PC-3 (cell line): ENCODE measurements at regions not wholly inside any gene's neighbourhood (a gene's known extent, or its start where the extent isn't known, plus 50 kb on each side); places are given as distances from the start of the nearest gene placed in this dataset.

Experiments
- ATAC-seq: fragments of 200-7000 bp; cut with Tn5 transposase; 2 replicates; pipeline ENCODE4 v1.9.1; 2020; ENCODE audit warnings: mild to moderate bottlenecking, moderate library complexity
- BruUV-seq: library from RNA; stranded (reverse); fragments of 400-500 nt; replicated peaks from 2 replicates; lab custom pipeline; 2021; lab: Mats Ljungman, UMichigan
- CTCF ChIA-PET: fragments of 300-600 bp; sonication (Branson Sonifier 250); formaldehyde crosslinking; loops from one replicate; lab custom pipeline; 2022; ENCODE audit warnings: antibody characterized with exemption; lab: Charles Lee
- POLR2A ChIA-PET: fragments of 300-600 bp; sonication (Branson Sonifier 250); formaldehyde crosslinking; loops from one replicate; lab custom pipeline; 2022; ENCODE audit warnings: antibody characterized with exemption; ENCODE audit not compliant: unreplicated experiment; lab: Charles Lee
- DNase-seq: peaks from one replicate; pipeline ENCODE4 v3.0.0-alpha.2; 2015
- H2AFZ ChIP-seq: fragments of 300-600 bp; sonication (generic); 2 replicates; pipeline ENCODE4 v1.6.0; 2016; ENCODE audit warnings: antibody characterized with exemption, low read length
- H3F3A ChIP-seq: fragments of 300-600 bp; sonication (generic); one replicate; pipeline ENCODE4 v1.6.0; 2017; ENCODE audit warnings: antibody characterized with exemption, low read length, control low read depth, mild to moderate bottlenecking; ENCODE audit not compliant: unreplicated experiment
- H3K27ac ChIP-seq: fragments of 300-600 bp; sonication (generic); 2 replicates; pipeline ENCODE4 v1.5.1; 2016; ENCODE audit warnings: mild to moderate bottlenecking, low read length
- H3K27me3 ChIP-seq: fragments of 300-600 bp; sonication (generic); 2 replicates; pipeline ENCODE4 v1.6.1; 2016; ENCODE audit warnings: low read length, mixed read lengths
- H3K36me3 ChIP-seq: fragments of 300-600 bp; sonication (generic); 2 replicates; pipeline ENCODE4 v1.6.1; 2016; ENCODE audit warnings: low read depth, mixed run types, low read length, mixed read lengths
- H3K4me1 ChIP-seq: fragments of 300-600 bp; sonication (generic); 2 replicates; pipeline ENCODE4 v1.5.1; 2016; ENCODE audit warnings: low read length; ENCODE audit not compliant: insufficient read depth
- H3K4me2 ChIP-seq: fragments of 300-600 bp; sonication (generic); 2 replicates; pipeline ENCODE4 v1.6.0; 2016; ENCODE audit warnings: low read length
- H3K4me3 ChIP-seq: fragments of 300-600 bp; sonication (generic); 2 replicates; pipeline ENCODE4 v1.5.1; 2016; ENCODE audit warnings: mild to moderate bottlenecking, low read length, mixed read lengths
- H3K79me2 ChIP-seq: fragments of 300-600 bp; sonication (generic); 2 replicates; pipeline ENCODE4 v1.6.1; 2017; ENCODE audit warnings: low read length, mixed read lengths
- H3K9ac ChIP-seq: fragments of 300-600 bp; sonication (generic); 2 replicates; pipeline ENCODE4 v1.6.0; 2016; ENCODE audit warnings: mild to moderate bottlenecking, low read length
- H3K9me2 ChIP-seq: fragments of 300-600 bp; sonication (generic); replicated peaks from 2 replicates; pipeline ENCODE4 v1.6.1; 2016; ENCODE audit warnings: mixed run types, low read length, mixed read lengths
- H3K9me3 ChIP-seq: fragments of 300-600 bp; sonication (generic); 2 replicates; pipeline ENCODE4 v1.6.1; 2016; ENCODE audit warnings: low read length, mixed read lengths
- H4K20me1 ChIP-seq: fragments of 300-600 bp; sonication (generic); 2 replicates; pipeline ENCODE4 v1.6.1; 2016; ENCODE audit warnings: low read length, mixed read lengths
- CTCF ChIP-seq: fragments of 300-600 bp; sonication (generic); conservative IDR thresholded peaks from 2 replicates; pipeline ENCODE4 v1.5.1; 2017; ENCODE audit warnings: antibody characterized with exemption, low read depth, mild to moderate bottlenecking, low read length
- EZH2 ChIP-seq: fragments of 300-600 bp; sonication (generic); IDR thresholded peaks from one replicate; pipeline ENCODE4 v1.6.1; 2017; ENCODE audit warnings: antibody characterized with exemption, mild to moderate bottlenecking, low read length; ENCODE audit not compliant: unreplicated experiment
- EZH2phosphoT487 ChIP-seq: fragments of 300-600 bp; sonication (generic); IDR thresholded peaks from 2 replicates; pipeline ENCODE4 v1.6.1; 2018; ENCODE audit warnings: mild to moderate bottlenecking, antibody characterized with exemption, low read length, borderline replicate concordance
- intact Hi-C: fragments of 100-400 bp; cut with micrococcal nuclease; formaldehyde crosslinking; loops from 2 replicates; pipeline ENCODE4 v1.9.0; 2023

- ATAC-seq (no peak), DNase-seq (no peak)
- H3K4me3 ChIP-seq: no peak overlapping the region
- TF ChIP-seq EZH2: no peak
- H3K36me3 ChIP-seq: no peaks in the 10 kb centered on the region
- ChIA-PET POLR2A (no interaction called here), CTCF (no interaction called here)
- H4K20me1 ChIP-seq: no peaks in the 10 kb centered on the region
- H3K9me3 ChIP-seq: no peaks in the 10 kb centered on the region
- H3F3A ChIP-seq: no peaks in the 10 kb centered on the region
- no peak overlapping the region for H3K27ac ChIP-seq
- intact Hi-C loops: no loop called here
- H2AFZ ChIP-seq: no peak overlapping the region
- H3K27me3 ChIP-seq: no peaks in the 10 kb centered on the region
- BruUV-seq: no TSS peak
- no peak overlapping the region for H3K4me2 ChIP-seq
- no peaks in the 10 kb centered on the region for H3K9me2 ChIP-seq
- H3K9ac ChIP-seq: no peak overlapping the region
- no peaks in the 10 kb centered on the region for H3K79me2 ChIP-seq
- 0 out of 2 replicates have a peak, but pooled peaks cover 5% of the 10 kb centered on the region for H3K4me1 ChIP-seq
These were observed 354.8 kb upstream of the C2CD4B start for GRCh38 chr15:62519900-62520299.

- no peak for TF ChIP-seq CTCF
- TF ChIP-seq EZH2: no peak
- no peak for TF ChIP-seq EZH2phosphoT487
- Histone ChIP-seq H3K27me3 (no peaks in the 10 kb centered on the region), H3K27ac (no peak overlapping the region), H3K4me2 (no peak overlapping the region), H3K9me3 (no peaks in the 10 kb centered on the region), H3K4me3 (no peak overlapping the region), H2AFZ (no peak overlapping the region), H3K79me2 (no peaks in the 10 kb centered on the region), H4K20me1 (no peaks in the 10 kb centered on the region), H3F3A (no peaks in the 10 kb centered on the region), H3K4me1 (0 out of 2 replicates have a peak, but pooled peaks cover 8% of the 10 kb centered on the region), H3K9ac (no peak overlapping the region), H3K36me3 (no peaks in the 10 kb centered on the region), H3K9me2 (no peaks in the 10 kb centered on the region)
- CTCF ChIA-PET: no interaction called here
- DNase-seq: no peak
- no peak for ATAC-seq
- intact Hi-C loops: no loop called here
- POLR2A ChIA-PET: no interaction called here
- no TSS peak for BruUV-seq
These were observed 355.8 kb upstream of the C2CD4B start for GRCh38 chr15:62520887-62521286.

GRCh38 chr15:62521396-62521795 lies 356.3 kb upstream of the C2CD4B start:
- H3K36me3 ChIP-seq: no peaks in the 10 kb centered on the region
- H3K9ac ChIP-seq: no peak overlapping the region
- TF ChIP-seq CTCF (no peak), EZH2phosphoT487 (no peak), EZH2 (no peak)
- H3K27ac ChIP-seq: no peak overlapping the region
- H2AFZ ChIP-seq: no peak overlapping the region
- POLR2A ChIA-PET: no interaction called here
- H3K9me2 ChIP-seq: no peaks in the 10 kb centered on the region
- no peaks in the 10 kb centered on the region for H3K9me3 ChIP-seq
- no TSS peak for BruUV-seq
- no peaks in the 10 kb centered on the region for H4K20me1 ChIP-seq
- DNase-seq: no peak
- H3K4me3 ChIP-seq: no peak overlapping the region
- no peaks in the 10 kb centered on the region for H3K79me2 ChIP-seq
- no peaks in the 10 kb centered on the region for H3F3A ChIP-seq
- intact Hi-C loops: no loop called here
- ATAC-seq: no peak
- CTCF ChIA-PET: no interaction called here
- no peaks in the 10 kb centered on the region for H3K27me3 ChIP-seq
- H3K4me2 ChIP-seq: no peak overlapping the region
- H3K4me1 ChIP-seq: 0 out of 2 replicates have a peak, but pooled peaks cover 8% of the 10 kb centered on the region
